Tibial nerve (tissue), 4 donors: ENCODE measurements at regions not wholly inside any gene's neighbourhood (a gene's known extent, or its start where the extent isn't known, plus 50 kb on each side); places are given as distances from the start of the nearest gene placed in this dataset.

Source experiments
- DNase-seq, 2 donors: peaks; one replicate each; pipeline ENCODE4 v3.0.0-alpha.2; 2019; ENCODE audit warnings: low spot score in 2 of 2
- H3K27ac ChIP-seq, 4 donors: fragments of 200-600 bp; sonication (generic) in 3 of 4; one replicate each; pipeline ENCODE4 v1.5.1; 2017 to 2019; ENCODE audit warnings: mild to moderate bottlenecking in 1 of 4
- H3K27me3 ChIP-seq, 2 donors: fragments of 200-600 bp; sonication (generic) in 1 of 2; one replicate each; pipeline versions ENCODE4 v1.5.1 to v1.6.0; 2017 to 2019
- H3K36me3 ChIP-seq, 3 donors: fragments of 200-600 bp; sonication (generic); one replicate each; pipeline ENCODE4 v1.5.1; 2018 to 2019
- H3K4me1 ChIP-seq, 4 donors: fragments of 200-600 bp; sonication (generic) in 3 of 4; one replicate each; pipeline ENCODE4 v1.5.1; 2017 to 2019
- H3K4me3 ChIP-seq, 4 donors: fragments of 200-600 bp; sonication (generic) in 3 of 4; one replicate each; pipeline ENCODE4 v1.5.1; 2017 to 2019; ENCODE audit warnings: mild to moderate bottlenecking in 1 of 4, moderate library complexity in 1 of 4
- H3K9me3 ChIP-seq, 4 donors: fragments of 200-600 bp; sonication (generic) in 3 of 4; one replicate each; pipeline ENCODE4 v1.5.1; 2017 to 2019
- EP300 ChIP-seq, 2 donors: sonication (generic); formaldehyde crosslinking; IDR thresholded peaks; one replicate each; pipeline ENCODE4 v1.6.1; 2017; ENCODE audit warnings: antibody characterized with exemption in 2 of 2, mild to moderate bottlenecking in 1 of 2
- POLR2A ChIP-seq, 2 donors: fragments of 450-650 bp; IDR thresholded peaks; one replicate each; pipeline ENCODE4 v1.6.1; 2017; ENCODE audit warnings: antibody characterized with exemption in 2 of 2, mild to moderate bottlenecking in 2 of 2, moderate library complexity in 2 of 2
- WGBS, 2 donors: methylation state at CpG; one replicate each; pipeline ENCODE4 v1.1.5; 2018; 5-methylcytosine and 5-hydroxymethylcytosine counted together
- TF ChIP-seq, protein P1 (sequence below), 5 experiments: fragments of 200-600 bp in 3 of 5; fragments of 450-650 bp in 2 of 5; sonication (generic) in 3 of 5; IDR thresholded peaks; one replicate each; pipeline ENCODE4 v1.5.1; 2016 to 2019; ENCODE audit warnings: antibody characterized with exemption in 5 of 5, mild to moderate bottlenecking in 3 of 5, moderate library complexity in 2 of 5

DNA sequence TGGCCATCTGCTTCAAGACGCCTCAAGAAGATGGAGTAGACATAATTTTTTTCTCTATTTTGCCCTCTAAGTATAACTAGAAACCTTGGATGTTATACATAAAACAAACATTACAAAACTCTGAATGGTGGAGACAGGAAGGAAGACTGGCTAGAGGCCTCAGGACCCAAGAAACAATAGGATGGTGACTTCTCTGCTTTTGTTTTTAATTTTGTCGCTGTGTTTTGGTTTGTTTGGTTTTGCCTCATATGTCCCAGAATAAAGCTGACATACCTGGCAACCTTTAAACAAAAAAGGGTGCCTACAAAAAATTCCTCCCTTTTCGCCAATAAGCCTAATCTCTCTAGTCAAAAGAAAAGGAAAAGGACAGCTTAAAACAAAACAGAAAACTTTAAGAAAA is 109.1 kb downstream of the PPP4R3C start:
- no peak overlapping the region for H3K27ac ChIP-seq
- no peaks in the 10 kb centered on the region for H3K27me3 ChIP-seq
- H3K36me3 ChIP-seq: no peaks in the 10 kb centered on the region
- no peak for DNase-seq
- no peaks in the 10 kb centered on the region for H3K4me1 ChIP-seq
- no peak overlapping the region for H3K4me3 ChIP-seq
- TF ChIP-seq, protein P1, sequence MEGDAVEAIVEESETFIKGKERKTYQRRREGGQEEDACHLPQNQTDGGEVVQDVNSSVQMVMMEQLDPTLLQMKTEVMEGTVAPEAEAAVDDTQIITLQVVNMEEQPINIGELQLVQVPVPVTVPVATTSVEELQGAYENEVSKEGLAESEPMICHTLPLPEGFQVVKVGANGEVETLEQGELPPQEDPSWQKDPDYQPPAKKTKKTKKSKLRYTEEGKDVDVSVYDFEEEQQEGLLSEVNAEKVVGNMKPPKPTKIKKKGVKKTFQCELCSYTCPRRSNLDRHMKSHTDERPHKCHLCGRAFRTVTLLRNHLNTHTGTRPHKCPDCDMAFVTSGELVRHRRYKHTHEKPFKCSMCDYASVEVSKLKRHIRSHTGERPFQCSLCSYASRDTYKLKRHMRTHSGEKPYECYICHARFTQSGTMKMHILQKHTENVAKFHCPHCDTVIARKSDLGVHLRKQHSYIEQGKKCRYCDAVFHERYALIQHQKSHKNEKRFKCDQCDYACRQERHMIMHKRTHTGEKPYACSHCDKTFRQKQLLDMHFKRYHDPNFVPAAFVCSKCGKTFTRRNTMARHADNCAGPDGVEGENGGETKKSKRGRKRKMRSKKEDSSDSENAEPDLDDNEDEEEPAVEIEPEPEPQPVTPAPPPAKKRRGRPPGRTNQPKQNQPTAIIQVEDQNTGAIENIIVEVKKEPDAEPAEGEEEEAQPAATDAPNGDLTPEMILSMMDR (IDR thresholded peaks at IDR 0.05): no peak
- TF ChIP-seq POLR2A (IDR thresholded peaks at IDR 0.05): no peak
- TF ChIP-seq EP300 (IDR thresholded peaks at IDR 0.05): no peak
- H3K9me3 ChIP-seq: no peaks in the 10 kb centered on the region
- WGBS, 2 donors: 72 to 87% methylated on average over 3 of the region's 3 CpGs

DNA sequence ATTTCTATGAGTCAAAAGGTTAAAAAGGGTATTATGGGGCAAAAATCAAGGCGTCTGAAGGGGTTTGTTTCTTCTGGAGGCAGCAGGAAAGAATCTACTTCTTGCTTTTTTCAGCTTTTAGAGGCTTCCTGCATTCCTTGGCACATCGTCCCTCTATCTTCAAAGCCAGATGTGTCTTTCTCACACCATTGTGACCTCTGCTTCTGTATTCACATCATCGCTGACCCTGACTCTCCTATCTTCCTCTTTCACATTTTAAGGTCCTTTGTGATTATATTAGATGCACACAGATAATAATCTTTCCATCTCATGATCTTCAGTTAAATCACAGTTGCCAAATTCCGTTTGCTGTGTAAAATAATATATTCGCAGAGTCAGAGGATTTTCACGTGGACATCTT is 112.7 kb downstream of the PPP4R3C start:
- TF ChIP-seq POLR2A (IDR thresholded peaks at IDR 0.05): no peak
- TF ChIP-seq EP300 (IDR thresholded peaks at IDR 0.05): no peak
- TF ChIP-seq, protein P1 (IDR thresholded peaks at IDR 0.05): no peak
- Histone ChIP-seq H3K36me3 (no peaks in the 10 kb centered on the region), H3K27ac (no peak overlapping the region), H3K4me3 (no peak overlapping the region), H3K27me3 (no peaks in the 10 kb centered on the region), H3K4me1 (no peaks in the 10 kb centered on the region), H3K9me3 (no peaks in the 10 kb centered on the region)
- 44 to 45% methylated on average over 6 of the region's 6 CpGs for WGBS, 2 donors
- no peak for DNase-seq

DNA sequence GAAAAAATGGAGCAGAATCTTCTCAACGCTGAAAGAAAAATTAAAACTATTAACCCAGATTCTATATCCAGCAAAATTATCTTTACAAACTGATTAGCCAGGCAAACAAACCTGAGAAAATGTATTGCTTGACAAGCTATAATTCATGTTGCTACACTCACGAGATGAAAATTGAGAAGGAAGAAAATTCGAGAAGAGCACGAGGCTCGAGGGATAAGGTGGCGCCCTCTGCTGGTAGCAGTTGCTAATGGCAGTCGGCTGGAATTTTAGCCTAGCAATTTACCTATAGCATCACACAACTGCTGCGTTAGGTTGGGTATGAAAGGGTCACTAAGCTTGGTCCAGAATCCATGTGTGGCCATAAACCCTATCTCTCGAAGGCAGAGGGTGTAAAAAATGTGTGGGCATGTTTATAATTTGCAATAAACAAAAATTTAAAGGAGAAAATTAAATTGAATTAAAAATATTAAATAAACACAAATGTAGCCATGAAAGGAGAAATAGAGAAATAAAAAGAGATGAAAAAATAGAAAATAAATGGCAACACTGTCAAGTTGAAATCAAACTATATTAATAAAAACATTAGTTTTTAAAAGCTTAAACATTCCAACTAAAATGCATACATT is 126.6 kb downstream of the PPP4R3C start:
- H3K36me3 ChIP-seq: no peaks in the 10 kb centered on the region
- no peak overlapping the region for H3K4me3 ChIP-seq

DNA sequence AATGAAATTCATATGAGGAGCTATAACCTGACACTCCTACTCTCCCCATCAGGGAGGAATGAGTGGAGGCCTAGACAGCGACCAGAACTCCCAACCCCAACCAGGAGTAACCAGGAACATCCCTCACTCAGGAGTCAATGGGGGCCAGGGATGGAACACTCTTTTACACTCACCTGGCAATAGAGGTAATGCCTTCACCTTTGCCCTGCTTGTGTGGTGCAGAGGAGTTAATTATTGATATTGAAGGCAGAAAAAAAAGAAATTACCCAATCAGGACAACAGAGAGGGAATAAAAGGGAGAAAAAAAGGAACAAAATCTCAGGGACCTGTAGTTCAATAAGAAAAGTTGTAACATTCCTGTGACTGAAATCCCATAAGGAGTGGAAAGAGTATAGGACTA is 141.5 kb downstream of the PPP4R3C start:
- Histone ChIP-seq H3K36me3 (no peaks in the 10 kb centered on the region), H3K27ac (no peak overlapping the region), H3K9me3 (no peaks in the 10 kb centered on the region), H3K4me3 (no peak overlapping the region), H3K4me1 (no peaks in the 10 kb centered on the region), H3K27me3 (no peaks in the 10 kb centered on the region)
- 52 to 64% methylated on average over 1 of the region's 1 CpG for WGBS, 2 donors
- TF ChIP-seq POLR2A (IDR thresholded peaks at IDR 0.05) (no peak), EP300 (IDR thresholded peaks at IDR 0.05) (no peak)
- TF ChIP-seq, protein P1 (IDR thresholded peaks at IDR 0.05): no peak
- DNase-seq: no peak

More for the DNA sequence above, 126.6 kb downstream of the PPP4R3C start:
- no peak for DNase-seq
- Histone ChIP-seq H3K4me1 (no peaks in the 10 kb centered on the region), H3K9me3 (no peaks in the 10 kb centered on the region), H3K27ac (no peak overlapping the region), H3K27me3 (no peaks in the 10 kb centered on the region)
- TF ChIP-seq EP300 (IDR thresholded peaks at IDR 0.05): no peak
- TF ChIP-seq, protein P1 (IDR thresholded peaks at IDR 0.05): peak; percentile 38 to 87 (median 43)
- 15 to 23% methylated on average over 9 of the region's 9 CpGs for WGBS, 2 donors

DNA sequence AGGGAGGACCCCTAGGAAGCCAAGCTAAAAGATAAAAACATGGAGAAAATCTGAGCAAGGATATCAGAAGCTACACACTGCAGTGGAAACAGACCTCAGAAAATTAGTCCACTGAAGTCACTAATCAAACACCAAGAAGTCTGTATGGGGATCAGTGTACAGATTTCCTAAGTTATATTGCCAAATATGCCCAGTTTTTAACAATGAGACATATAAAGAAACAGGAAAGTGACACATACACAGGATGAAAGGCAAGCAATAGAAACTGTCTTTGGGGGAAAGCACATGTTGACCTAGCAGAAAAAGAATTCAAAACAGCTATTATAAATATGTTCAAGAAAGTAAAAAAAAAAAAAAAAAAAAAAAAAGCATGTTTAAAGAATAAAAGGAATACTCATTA is 153.7 kb downstream of the PPP4R3C start:
- no peak overlapping the region for H3K4me3 ChIP-seq
- TF ChIP-seq EP300 (IDR thresholded peaks at IDR 0.05): no peak
- TF ChIP-seq, protein P1 (IDR thresholded peaks at IDR 0.05): no peak
- no peak for TF ChIP-seq POLR2A (IDR thresholded peaks at IDR 0.05)
- no peaks in the 10 kb centered on the region for H3K4me1 ChIP-seq
- no peaks in the 10 kb centered on the region for H3K27me3 ChIP-seq
- no peaks in the 10 kb centered on the region for H3K36me3 ChIP-seq
- H3K9me3 ChIP-seq: no peaks in the 10 kb centered on the region
- no peak for DNase-seq
- no peak overlapping the region for H3K27ac ChIP-seq
